ENCODE measurements at regions not wholly inside any gene's neighbourhood (a gene's known extent, or its start where the extent isn't known, plus 50 kb on each side); places are given as distances from the start of the nearest gene placed in this dataset.

DNA sequence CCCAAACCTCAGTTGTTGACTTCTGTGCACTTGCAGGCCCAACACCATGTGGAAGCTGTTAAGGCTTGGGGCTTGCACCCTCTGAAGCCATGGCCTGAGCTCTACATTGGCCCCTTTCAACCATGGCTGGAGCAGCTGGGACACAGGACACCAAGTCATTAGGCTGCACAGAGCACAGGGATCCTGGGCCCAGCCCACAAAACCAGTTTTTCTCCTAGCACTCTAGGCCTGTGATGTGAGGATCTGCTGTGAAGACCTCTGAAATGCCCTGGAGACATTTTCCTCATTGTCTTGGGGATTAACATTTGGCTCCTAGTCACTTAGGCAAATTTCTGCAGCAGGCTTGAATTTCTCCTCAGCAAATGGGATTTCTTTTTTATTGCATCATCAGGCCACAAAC lies 1255.7 kb downstream of the ZPLD1 start:
- DNase-seq = no peak

GRCh38 chr3:103693831-103694230 lies 1259.0 kb downstream of the ZPLD1 start:
- no peak for DNase-seq

- DNase-seq = no peak
These were observed 1263.8 kb downstream of the ZPLD1 start for GRCh38 chr3:103698646-103699045.

GRCh38 chr3:103699228-103699627 lies 1264.4 kb downstream of the ZPLD1 start:
- no peak for DNase-seq

DNA sequence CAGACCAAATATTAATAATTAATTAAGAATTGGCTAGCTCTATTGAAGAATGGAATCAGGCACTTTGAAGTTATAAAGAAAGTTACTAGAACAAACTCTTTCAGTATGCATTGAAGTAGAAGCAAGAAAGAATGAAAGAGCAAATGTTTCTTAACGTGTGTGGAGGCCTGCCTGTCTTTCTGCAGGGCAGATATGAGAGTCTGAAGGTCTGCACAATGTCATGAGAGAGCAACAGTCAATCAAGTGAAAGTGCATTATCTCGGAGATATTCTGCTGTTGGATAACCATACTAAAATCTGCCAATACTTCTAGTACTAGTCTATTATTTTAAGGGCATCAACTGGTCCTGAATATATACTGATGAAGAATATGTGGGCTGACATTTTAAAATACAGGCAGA lies 1270.8 kb downstream of the ZPLD1 start:
- no peak for DNase-seq

DNA sequence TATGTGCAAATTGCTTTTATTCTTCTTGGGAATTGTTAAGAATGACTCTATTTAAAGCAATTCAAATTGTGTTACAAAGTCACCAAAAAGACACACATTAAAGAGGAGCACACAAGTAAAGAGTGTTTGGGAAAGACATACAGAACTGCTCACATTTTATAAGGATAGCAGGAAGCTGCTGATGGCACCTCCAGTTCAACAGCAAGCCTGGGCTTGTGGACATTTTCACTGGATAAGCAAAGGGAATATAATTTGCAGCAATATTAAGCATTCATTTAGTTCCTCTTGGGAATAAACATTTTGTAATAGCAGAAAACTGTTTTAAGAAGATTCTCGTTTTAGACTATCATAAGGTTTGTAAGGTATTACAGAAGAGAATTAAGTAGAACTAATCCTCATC lies 1271.9 kb downstream of the ZPLD1 start:
- no peak for DNase-seq

DNA sequence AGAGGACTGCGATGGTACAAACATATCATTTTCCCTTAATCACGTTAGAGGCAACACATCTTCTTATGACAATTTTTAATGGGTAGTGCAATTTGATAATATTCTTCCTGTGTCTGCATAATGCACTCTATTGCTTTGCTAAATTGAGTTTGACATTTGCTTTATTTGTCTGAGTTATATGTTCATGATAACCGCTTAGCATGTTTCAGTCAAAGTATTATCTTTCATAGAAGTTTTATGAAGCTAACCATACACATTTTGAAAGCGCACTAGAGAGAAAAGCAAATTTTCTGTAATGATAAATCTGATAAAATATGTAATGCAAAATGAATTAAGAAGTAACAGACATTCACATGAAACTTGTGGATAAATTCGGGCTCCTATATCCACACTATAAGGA lies 1276.9 kb downstream of the ZPLD1 start:
- no peak for DNase-seq

DNA sequence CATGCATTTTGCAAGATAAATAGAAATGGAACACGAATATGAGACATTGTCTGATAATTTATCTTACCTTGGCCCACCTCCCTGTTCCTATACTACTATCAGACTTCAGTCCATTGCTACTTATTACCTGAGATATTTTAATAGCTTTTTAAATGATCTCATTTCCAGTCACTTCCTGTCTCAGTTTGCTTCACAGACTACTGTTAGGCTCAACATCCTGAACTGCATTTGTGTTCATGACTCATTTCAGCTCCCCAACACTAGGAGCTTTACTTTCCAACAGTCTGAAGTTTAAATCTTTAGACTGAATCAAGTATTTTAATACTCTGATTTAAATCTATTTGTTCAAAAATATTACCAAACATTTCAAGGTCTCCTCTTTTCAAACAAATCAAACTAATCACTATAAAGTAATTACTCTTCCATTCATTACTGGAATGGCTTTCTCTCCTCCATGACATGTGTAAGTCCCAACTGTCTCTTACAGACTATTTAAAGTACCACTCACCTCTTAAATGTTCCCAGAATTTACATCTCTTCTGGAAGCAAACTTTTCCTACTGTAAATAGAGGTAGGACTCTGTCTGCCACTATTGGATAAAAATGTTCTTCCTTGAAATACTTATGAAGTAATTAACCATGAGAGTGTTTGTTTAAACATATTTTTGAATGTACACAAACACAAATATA lies 1277.6 kb downstream of the ZPLD1 start:
- DNase-seq = no peak

- DNase-seq = no peak
These were observed 1294.7 kb downstream of the ZPLD1 start for GRCh38 chr3:103729547-103729946.

GRCh38 chr3:103730744-103731143 lies 1295.9 kb downstream of the ZPLD1 start:
- DNase-seq = no peak

- no peak for DNase-seq
These were observed 1318.2 kb downstream of the ZPLD1 start for GRCh38 chr3:103752986-103753385.

DNA sequence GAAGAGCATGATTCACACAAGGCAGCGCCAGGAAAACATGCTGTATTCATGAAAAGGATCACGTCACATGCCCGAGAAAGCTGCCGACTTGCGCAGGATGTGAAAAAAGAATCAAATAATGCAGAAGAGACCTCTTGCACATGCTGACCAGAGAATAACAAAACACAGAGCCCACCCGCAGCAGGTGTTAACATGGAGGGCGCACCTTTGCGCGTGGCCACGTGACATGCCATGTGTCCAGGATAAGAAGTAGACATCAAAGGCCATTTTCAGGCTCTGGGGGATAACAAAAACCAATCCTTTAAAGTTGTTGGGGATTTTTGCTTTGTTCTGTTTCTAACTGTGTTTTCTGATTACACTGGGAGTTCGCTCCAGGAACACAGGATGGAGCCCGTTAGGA lies 1332.8 kb downstream of the ZPLD1 start:
- no peak for DNase-seq

DNA sequence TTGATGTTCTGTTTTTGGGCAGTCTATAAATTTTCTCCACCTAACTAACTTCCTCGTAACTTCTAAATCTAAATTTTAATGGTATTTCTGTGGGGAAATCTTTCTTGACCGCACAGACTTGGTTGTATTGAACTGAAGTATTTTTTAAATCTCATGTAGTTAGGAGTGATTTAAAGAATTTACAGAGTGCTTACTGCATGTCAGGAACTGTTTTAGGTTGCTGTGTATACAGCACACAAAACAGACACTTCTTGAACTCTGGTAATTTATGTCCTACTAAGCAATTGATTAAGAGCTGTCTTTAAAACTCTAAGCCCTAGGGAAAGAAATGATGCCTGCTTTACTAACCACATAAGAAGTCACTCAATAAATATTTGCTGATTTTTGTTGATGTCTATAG lies 1350.2 kb downstream of the ZPLD1 start:
- DNase-seq = no peak

GRCh38 chr3:103785537-103785936 lies 1350.7 kb downstream of the ZPLD1 start:
- no peak for DNase-seq

GRCh38 chr3:103786296-103786695 lies 1351.5 kb downstream of the ZPLD1 start:
- no peak for DNase-seq

- no peak for DNase-seq
These were observed 1352.5 kb downstream of the ZPLD1 start for GRCh38 chr3:103787164-103787871.

GRCh38 chr3:103787879-103788278 lies 1353.1 kb downstream of the ZPLD1 start:
- DNase-seq = no peak

GRCh38 chr3:103791786-103792515 lies 1357.1 kb downstream of the ZPLD1 start:
- DNase-seq = no peak

- DNase-seq = no peak
These were observed 1359.8 kb downstream of the ZPLD1 start for GRCh38 chr3:103794656-103795055.

- no peak for DNase-seq
These were observed 1361.3 kb downstream of the ZPLD1 start for GRCh38 chr3:103796068-103796467.

DNA sequence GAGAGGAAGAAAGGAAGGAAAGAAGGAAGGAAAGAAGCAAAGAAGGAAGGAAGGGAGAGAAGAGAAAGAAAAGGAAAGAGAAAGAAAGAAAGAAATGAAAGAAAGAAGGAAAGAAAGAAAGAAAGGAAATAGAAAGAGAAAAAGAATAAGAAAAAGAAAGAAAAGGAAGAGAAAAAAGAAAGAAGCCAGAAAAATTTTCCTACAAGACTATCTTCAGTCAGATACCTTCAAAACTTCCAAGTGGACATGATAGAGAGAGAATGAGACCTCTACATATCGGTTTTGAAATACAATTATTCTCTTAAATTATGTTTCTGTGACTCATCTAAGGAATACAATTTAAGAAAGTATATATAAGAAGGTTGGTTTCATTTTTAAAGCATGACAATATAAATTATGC lies 1369.0 kb downstream of the ZPLD1 start:
- DNase-seq = no peak

DNA sequence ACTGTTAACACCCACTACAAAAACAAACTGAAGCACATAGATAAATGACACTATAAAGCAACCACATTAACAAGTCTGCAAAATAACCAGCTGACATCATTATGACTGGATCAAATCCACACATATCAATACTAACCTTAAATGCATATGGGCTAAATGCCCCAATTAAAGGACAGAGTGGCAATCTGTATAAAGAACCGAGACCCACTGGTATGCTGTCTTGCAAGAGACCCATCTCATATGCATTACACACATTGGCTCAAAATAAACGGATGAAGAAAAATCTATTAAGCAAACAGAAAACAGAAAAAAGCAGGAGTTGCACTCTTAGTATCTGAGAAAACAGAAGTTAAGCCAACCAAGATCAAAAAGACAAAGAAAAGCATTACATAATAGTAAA lies 1375.4 kb downstream of the ZPLD1 start:
- no peak for DNase-seq

- no peak for DNase-seq
These were observed 1379.1 kb downstream of the ZPLD1 start for GRCh38 chr3:103813955-103814354.

- no peak for DNase-seq
These were observed 1383.6 kb downstream of the ZPLD1 start for GRCh38 chr3:103818398-103818797.
